NCI-H187 (cell line): ENCODE measurements at regions not wholly inside any gene's neighbourhood (a gene's known extent, or its start where the extent isn't known, plus 50 kb on each side); places are given as distances from the start of the nearest gene placed in this dataset.

Source experiments
- DNase-seq, 2 experiments: peaks; one replicate each; lab custom pipeline; 2025; lab: John Stamatoyannopoulos, UW

- DNase-seq: no peak
Observed at GRCh38 chr4:34187056-34187455, 2057.3 kb downstream of the ARAP2 start.

DNA sequence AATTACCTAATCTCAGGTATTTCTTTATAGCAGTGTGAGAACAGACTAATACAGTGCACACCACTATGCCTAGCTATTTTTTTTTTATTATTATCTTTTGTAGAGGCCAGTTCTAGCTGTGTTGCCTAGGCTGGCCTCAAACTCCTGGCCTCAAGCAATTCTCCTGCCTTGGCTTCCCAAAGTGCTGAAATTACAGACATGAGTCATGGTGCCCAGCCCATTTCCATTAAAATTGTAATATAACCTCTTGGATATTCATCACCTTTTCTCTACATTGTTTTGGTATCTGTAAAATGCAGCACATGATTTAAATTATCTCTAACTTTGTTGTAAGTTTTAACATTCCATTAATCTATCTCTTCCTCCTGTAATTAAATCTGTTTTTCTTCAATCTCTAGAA lies 2052.9 kb downstream of the ARAP2 start:
- no peak for DNase-seq

DNA sequence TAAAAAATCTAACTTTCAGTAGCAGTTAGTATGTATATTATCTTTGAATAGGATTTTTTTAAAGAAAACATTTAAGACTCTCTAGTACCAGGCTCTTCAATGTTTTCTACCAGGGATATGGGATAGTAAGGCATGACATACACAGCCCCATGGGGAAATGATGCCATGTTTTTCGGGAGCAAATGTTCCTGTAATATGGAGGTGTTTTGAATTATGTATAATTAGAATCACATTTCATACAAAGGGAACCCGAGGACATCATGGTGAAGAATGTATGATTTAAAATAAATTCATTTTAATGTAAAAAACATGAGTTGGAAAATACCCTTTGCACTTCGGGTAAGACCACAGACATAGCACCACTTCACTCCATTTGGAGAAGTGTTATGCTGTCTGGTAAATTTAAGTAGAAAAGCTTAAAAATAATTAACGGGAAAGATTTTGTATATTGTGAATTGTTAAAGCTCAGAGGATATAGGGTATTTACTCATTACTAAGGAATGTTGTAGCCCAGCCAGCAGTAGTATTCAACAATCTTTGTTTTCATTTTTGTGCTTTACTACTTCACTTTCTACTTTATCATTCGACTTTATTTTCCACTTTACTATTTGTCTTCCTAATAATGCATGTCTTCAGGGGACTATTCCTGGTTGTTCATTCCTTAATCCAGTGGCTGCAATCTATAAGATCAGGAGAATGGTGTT lies 2050.7 kb downstream of the ARAP2 start:
- DNase-seq: no peak

DNA sequence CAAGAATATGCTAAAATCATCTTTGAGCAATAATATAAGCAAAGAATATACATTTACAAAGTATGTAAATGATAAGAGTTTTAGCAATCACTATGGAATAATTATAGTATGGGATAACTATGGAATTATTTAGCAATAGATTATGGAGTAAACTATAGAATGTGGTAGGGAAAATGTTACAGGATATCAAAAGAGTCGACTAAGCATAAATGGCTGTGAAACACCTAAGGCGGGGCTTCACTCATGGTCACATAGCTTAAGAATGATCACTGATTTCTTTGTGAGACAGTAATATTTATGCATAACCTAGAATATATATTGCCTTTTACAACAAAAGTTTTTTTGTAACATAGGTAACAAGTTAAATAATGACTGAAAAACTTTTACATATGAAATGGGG lies 2049.7 kb downstream of the ARAP2 start:
- DNase-seq: no peak

DNA sequence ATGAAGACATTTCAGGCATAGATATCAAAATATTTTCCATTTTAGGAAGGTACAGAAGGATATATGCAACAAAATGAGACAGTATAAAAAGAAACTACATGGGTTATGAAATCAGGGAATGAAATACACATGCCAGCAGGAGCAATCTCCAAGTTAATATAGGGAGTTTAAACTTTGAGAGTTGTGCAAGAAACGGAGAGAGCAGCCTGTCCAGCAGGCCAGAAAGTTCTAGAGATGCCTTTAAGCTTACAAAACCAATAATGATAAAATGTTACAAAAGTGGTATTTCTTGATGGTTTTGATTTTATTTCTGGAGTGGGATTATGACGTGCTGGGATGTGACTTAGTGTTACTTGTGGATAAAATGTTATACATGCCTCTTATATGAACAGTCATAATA lies 2047.9 kb downstream of the ARAP2 start:
- DNase-seq: no peak

DNA sequence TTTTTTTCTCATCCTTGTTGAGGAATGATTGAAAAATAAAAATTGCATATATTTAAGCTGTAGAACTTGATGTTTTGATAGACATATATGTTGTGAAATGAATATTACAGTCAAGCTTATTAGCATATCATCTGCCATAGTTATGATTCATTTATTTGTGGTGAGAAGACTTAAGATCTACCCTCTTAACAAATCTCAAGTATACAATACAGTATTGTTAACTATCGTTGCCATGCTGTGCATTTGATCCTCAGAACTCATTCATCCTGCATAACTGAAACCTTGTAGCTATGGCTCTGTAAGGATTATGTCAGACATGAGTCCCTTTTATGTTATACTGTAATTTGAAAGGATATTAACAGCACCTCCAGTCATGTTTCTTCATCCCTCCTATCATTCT lies 2045.3 kb downstream of the ARAP2 start:
- no peak for DNase-seq

- DNase-seq: no peak
Observed at GRCh38 chr4:34200535-34200934, 2043.8 kb downstream of the ARAP2 start.

DNA sequence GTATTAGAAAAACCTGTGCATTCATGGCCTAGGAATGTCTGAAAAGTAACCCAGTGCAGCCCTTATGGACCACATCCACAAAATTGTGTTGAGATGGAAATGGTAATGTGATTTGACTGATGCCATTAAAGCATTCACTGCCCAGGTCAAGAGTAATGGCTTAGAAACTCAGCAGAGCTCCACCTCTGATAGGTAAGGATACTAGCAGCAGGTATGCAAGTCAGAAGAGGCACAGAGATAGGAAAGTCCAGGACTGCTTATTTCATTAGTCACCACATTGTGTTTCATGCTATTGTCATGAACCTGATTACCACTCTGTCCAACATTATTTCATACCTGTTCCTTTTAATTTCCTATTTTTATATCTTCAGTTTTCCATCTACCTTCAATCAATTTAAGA lies 2042.2 kb downstream of the ARAP2 start:
- DNase-seq: no peak

- no peak for DNase-seq
Observed at GRCh38 chr4:34220601-34221000, 2023.7 kb downstream of the ARAP2 start.

DNA sequence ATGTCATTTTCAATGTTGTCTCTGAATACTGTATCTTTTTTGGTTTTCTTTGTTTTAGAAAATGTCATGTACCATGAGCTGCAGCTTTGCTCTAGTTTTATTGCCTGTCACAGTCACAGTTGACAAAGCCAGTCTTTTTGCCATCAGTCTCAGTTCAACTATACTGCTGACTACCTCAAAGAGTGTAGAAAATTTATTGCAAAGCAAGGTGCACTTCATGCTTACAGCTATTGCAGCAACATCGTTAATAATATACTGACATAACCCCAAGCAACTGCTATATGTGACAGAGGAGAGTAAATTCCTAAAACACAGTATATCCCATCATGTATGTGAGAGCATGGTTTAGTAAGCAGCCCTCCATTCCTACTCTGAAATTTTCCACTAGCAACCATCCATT lies 2022.3 kb downstream of the ARAP2 start:
- DNase-seq: no peak

- no peak for DNase-seq
Observed at GRCh38 chr4:34236118-34236517, 2008.2 kb downstream of the ARAP2 start.

DNA sequence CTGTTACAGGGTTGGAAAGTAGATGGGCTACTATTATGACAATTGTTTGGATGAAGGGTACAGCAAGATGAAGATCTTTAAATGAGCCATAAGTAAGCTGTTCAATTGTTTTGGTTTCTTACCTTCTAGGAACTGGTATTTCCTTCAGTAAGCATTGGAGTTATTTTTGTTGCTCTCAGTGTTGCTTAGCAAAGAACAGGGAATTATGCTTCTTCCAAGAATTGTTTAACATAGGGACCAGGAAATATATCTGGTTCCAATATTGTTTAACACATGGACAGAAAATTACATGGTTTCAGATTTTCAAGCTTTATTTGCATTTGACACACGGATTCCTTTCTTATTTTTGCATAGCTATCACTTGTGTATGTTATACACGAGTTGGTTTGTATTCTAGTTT lies 1999.0 kb downstream of the ARAP2 start:
- DNase-seq: no peak

GRCh38 chr4:34250562-34250961 lies 1993.8 kb downstream of the ARAP2 start:
- DNase-seq: no peak

DNA sequence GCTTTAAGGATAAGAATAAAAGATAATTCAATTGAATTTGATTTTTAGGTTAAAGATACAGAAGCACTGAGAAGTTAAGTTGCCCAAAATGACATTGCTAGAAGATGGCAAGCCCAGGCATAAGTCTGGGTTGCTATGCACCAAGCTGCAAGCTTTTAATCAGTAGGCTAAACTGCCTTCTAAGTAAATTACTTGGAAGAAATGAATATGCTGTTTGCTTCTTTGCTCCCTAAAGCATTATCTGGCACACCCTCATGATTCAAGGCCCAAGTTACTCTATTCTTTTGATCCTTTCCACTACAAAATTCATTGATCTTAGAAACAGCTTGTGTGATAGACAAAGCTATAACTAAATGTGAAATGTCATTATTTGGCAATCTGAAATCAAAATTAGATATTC lies 1991.1 kb downstream of the ARAP2 start:
- DNase-seq: no peak

DNA sequence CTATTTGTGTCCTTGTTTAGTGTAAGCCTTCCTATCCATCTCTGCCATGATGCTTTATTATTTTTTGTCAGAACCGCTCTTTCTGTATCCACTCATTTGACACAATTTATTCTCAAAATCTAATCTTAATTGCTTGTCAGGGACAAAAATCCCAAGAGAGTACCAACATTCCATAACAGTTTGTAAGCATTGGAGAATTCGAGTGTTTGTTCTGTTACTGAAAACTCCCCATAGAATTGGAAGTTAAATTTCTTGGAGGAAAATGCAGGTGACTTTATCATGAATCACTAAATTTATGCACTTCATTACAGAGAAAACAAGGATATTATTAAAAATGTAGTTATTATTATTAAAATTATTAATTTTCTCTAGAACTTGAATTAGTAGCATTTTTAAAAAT lies 1986.1 kb downstream of the ARAP2 start:
- DNase-seq: no peak

DNA sequence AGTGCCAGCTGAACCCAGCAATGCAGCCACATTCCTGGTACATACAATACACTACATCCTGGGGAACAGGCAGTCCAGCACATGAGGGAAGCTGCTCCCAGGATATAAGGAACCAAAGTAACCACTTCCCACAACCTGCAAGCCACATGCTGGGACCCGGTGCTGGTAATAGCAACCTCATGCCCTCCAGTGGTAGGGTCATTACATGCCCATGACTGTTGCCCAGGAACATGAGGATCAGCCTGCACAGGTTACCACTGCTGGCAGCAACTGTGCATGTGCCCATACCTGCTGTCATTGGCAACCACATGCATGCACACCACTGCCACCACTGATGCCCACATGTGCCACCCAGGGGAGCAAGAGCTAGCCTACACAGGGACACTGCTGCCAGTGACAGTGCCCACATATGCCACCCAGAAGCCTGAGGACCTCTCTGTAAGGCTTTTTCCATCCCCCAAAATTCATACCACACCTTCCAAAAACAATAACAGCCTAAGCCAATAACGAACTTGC lies 1982.5 kb downstream of the ARAP2 start:
- no peak for DNase-seq

GRCh38 chr4:34269613-34270012 lies 1974.7 kb downstream of the ARAP2 start:
- DNase-seq: no peak

- DNase-seq: no peak
Observed at GRCh38 chr4:34271479-34272355, 1972.6 kb downstream of the ARAP2 start.

DNA sequence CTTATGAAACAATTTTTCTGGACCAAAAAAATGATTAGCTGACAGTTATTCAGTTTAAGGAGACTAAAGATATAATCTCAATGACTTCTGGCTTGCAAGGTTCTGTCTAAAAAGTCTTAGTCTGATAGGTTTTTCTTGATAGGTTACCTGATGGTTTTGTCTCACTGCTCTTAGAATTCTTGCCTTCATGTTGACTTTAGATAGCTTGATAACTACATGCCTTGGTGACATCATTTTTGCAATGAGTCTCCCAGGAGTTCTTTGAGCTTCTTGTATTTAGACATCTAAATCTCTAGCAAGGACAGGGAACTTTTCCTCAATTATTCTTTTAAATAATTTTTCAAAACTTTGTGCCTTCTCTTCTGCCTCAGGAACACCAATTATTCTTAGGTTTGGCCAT lies 1965.3 kb downstream of the ARAP2 start:
- no peak for DNase-seq

DNA sequence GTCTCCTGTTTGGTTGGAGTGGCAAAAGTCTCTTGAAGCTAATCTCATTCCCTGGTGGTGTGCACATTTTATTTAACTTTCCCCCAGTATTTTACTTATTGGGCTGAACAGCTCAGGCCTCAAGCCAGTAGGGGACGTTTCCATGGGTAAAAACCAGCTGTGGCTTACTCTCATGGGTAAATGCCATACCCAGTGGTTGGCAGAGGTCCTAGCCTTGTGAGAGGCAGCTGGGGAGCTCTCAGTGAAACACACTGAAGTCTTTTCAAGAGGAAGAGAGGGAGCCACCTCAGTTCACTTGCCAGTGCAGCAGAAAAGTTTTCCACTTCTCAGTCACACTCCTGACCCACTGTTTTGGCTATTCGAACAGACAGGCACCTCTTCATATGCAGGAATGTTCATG lies 1964.2 kb downstream of the ARAP2 start:
- DNase-seq: no peak

DNA sequence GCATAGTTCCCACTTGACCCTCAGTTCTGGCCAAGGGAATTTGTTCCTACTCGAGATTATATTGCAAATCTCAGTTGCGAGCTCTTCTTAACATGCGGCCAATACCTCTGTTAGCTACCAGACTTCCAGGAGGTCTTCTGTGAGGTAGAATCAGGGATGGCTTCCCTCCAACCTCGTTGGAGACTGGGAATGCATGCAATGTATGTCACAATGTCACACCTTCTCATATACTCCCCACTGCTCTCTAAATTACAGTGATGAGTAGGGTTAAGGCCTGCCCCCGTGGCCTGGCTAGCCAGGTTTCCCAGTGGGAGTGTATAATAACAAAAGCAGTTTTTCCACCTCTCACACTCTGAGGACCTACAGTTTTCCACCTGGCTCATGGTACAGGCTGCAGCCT lies 1962.5 kb downstream of the ARAP2 start:
- no peak for DNase-seq

DNA sequence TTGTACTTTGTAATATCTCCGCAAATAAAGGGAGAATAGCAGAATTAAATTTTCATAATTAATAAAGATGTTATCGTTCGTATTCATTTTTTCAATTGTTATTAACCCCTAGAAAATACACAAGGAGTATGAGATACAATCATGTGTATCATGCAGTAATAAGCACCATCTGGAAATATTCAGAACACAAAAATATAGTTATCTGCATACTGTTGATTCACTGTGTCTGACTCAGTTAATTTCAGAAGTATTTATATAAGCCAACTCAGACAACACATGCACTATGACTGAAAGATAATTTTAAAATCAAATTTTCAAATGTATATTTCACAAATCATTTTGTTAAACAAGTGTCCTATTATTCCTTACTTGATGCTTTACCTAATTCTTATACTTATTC lies 1954.8 kb downstream of the ARAP2 start:
- no peak for DNase-seq

DNA sequence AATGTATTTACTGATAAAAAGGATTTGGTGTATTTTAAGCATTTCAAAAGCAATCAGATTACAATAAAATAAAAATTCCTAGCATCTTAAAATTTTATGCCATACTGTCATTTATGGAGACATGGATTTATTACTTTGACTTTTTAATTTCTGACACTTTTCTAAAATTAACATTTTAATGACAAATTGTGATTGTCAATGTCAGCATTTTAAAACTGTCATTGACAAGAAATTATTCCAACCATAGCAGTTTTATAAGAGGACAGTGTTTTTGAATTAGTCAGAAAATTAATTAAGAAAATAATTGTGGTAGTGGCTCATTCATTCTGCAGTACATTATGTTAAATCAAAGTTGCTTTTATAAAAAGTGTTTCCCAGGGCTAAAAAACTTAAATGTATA lies 1954.4 kb downstream of the ARAP2 start:
- DNase-seq: no peak
